ENCODE measurements at regions not wholly inside any gene's neighbourhood (a gene's known extent, or its start where the extent isn't known, plus 50 kb on each side); places are given as distances from the start of the nearest gene placed in this dataset.
A peak's percentile ranks its signal among the peaks of the same experiment; 100 is the strongest.
"Not testable (repeated sequence)": the region's sequence is repeated elsewhere in the genome, so short reads cannot be mapped to it uniquely, and the experiment has no call there.

- DNase-seq, result no peak
These were observed 73.2 kb downstream of the GGTLC2 start for GRCh38 chr22:22717664-22718063.

- DNase-seq, result peak; percentile 63
These were observed 75.8 kb downstream of the GGTLC2 start for GRCh38 chr22:22720201-22720723.

- DNase-seq, result peak; percentile 30
These were observed 76.4 kb downstream of the GGTLC2 start for GRCh38 chr22:22720724-22721261.

GRCh38 chr22:22721681-22722354, 77.4 kb downstream of the GGTLC2 start:
- peak; percentile 59 for DNase-seq

- no peak for DNase-seq
These were observed 84.0 kb downstream of the GGTLC2 start for GRCh38 chr22:22728382-22728781.

GRCh38 chr22:22730655-22731373, 86.4 kb downstream of the GGTLC2 start:
- DNase-seq, result no peak

- no peak for DNase-seq
These were observed 86.9 kb downstream of the GGTLC2 start for GRCh38 chr22:22731374-22731676.

- DNase-seq, result not testable (repeated sequence)
These were observed 88.6 kb downstream of the GGTLC2 start for GRCh38 chr22:22733006-22733405.

- DNase-seq, result no peak
These were observed 89.5 kb downstream of the GGTLC2 start for GRCh38 chr22:22733881-22734373.

GRCh38 chr22:22734395-22735272, 90.2 kb downstream of the GGTLC2 start:
- DNase-seq, result not testable (repeated sequence)

- not testable (repeated sequence) for DNase-seq
These were observed 90.9 kb downstream of the GGTLC2 start for GRCh38 chr22:22735276-22735675.

- DNase-seq, result no peak
These were observed 91.5 kb downstream of the GGTLC2 start for GRCh38 chr22:22735695-22736611.

- DNase-seq, result peak; percentile 36
These were observed 93.2 kb downstream of the GGTLC2 start for GRCh38 chr22:22737590-22737989.

GRCh38 chr22:22738959-22739585, 94.7 kb downstream of the GGTLC2 start:
- DNase-seq, result no peak

GRCh38 chr22:22740560-22741276, 96.3 kb downstream of the GGTLC2 start:
- no peak for DNase-seq

- no peak for DNase-seq
These were observed 97.4 kb downstream of the GGTLC2 start for GRCh38 chr22:22741843-22742242.

- no peak for DNase-seq
These were observed 98.2 kb downstream of the GGTLC2 start for GRCh38 chr22:22742641-22743040.

GRCh38 chr22:22743128-22743760, 98.8 kb downstream of the GGTLC2 start:
- DNase-seq, result no peak

GRCh38 chr22:22744412-22745224, 100.2 kb downstream of the GGTLC2 start:
- no peak for DNase-seq
